ENCODE measurements at regions not wholly inside any gene's neighbourhood (a gene's known extent, or its start where the extent isn't known, plus 50 kb on each side); places are given as distances from the start of the nearest gene placed in this dataset.

DNA sequence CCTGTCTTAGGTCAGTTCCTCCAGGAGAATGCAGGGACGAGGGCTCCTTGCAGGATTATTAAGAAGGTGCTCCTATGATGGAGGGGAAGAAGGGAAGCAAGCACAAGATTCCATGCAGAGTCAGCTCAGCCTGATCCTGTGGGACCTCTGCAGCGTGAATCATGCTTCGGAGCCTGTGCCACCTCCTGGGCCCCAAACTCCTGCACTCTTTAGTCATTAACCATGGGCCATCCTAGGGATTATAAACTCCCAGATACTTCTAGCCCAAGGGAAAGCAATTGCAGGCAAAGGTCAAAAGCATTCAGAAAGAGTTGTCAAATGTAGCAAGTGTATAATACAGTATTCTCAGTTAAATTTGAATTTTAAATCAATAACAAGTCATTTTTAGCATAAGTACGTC, 208.7 kb upstream of the PMEPA1 start:
- POLR2A ChIA-PET (ENCODE audit: unreplicated experiment) = no interaction called here
- no peak overlapping the region for H4K91ac ChIP-seq (ENCODE audit: insufficient read depth, low read depth, low read length)
- H3K56ac ChIP-seq (ENCODE audit: extremely low read depth, insufficient read depth, low read length) = no peak overlapping the region
- H3K9ac ChIP-seq (ENCODE audit: low read depth, low read length) = no peak overlapping the region
- no peak overlapping the region for H2BK20ac ChIP-seq (ENCODE audit: low read depth, low read length)
- no peak for ATAC-seq (ENCODE audit: low read depth)
- no peaks in the 10 kb centered on the region for H3K79me1 ChIP-seq (ENCODE audit: low read depth in 1 of 2, low read length in 2 of 2)
- intact Hi-C loops (cut with micrococcal nuclease) = no loop called here
- H2BK5ac ChIP-seq (ENCODE audit: low read depth, low read length, poor library complexity, severe bottlenecking) = no peak overlapping the region
- no peaks in the 10 kb centered on the region for H3K4me1 ChIP-seq (ENCODE audit: control insufficient read depth, insufficient read depth, low read length)
- CTCF ChIA-PET = no interaction called here
- H3K27ac ChIP-seq (ENCODE audit: insufficient read depth, low read length) = no peak overlapping the region
- H3K4me3 ChIP-seq (ENCODE audit: insufficient read depth, low read depth, low read length) = no peak overlapping the region
- TF ChIP-seq SMC3 (IDR thresholded peaks at IDR 0.05; ENCODE audit: low read depth, low read length) (no peak), CHD1 (IDR thresholded peaks at IDR 0.05; ENCODE audit: low read depth, low read length) (no peak), NFE2L2 (IDR thresholded peaks at IDR 0.05; ENCODE audit: low read depth, low read length) (no peak), POLR2A (IDR thresholded peaks at IDR 0.05; ENCODE audit: low read depth, low read length) (no peak), MAFK (IDR thresholded peaks at IDR 0.05; ENCODE audit: low read depth, low read length) (no peak), FOS (IDR thresholded peaks at IDR 0.05; ENCODE audit: low read depth, low read length) (no peak), BHLHE40 (IDR thresholded peaks at IDR 0.05; ENCODE audit: low read depth, low read length) (no peak)
- no peak overlapping the region for H2AFZ ChIP-seq (replicated peaks; ENCODE audit: low read length, poor library complexity)
- no peak overlapping the region for H4K5ac ChIP-seq (ENCODE audit: low read depth, low read length)
- H2BK120ac ChIP-seq (ENCODE audit: low read depth, low read length) = no peak overlapping the region
- WGBS, 2 experiments (ENCODE audit: extremely low coverage in 2 of 2, insufficient read length in 1 of 2) = no CpG with 5 or more reads among the region's 4 CpGs
- no peak overlapping the region for H3K23ac ChIP-seq (ENCODE audit: low read depth, low read length)
- H4K8ac ChIP-seq (ENCODE audit: low read depth in 2 of 2, low read length in 2 of 2) = no peak overlapping the region
- peaks cover 3% of the 10 kb centered on the region; the same call in 1 of the 2 replicates for H3K9me1 ChIP-seq (ENCODE audit: insufficient read depth, low read length)
- dilution Hi-C loops (cut with HindIII; ENCODE audit: low sequenced_read_pairs, unreplicated experiment) = no loop called here
- H3K9me3 ChIP-seq (ENCODE audit: control insufficient read depth, insufficient read depth, low read length) = no peaks in the 10 kb centered on the region
- no peaks in the 10 kb centered on the region for H3K36me3 ChIP-seq (ENCODE audit: control insufficient read depth, insufficient read depth, low read length)
- no peak overlapping the region for H3K14ac ChIP-seq (replicated peaks; ENCODE audit: low read depth, low read length)
- no peaks in the 10 kb centered on the region for H3K27me3 ChIP-seq (ENCODE audit: control insufficient read depth, insufficient read depth, low read length)
- no peak overlapping the region for H3K18ac ChIP-seq (ENCODE audit: low read depth, low read length)
- H3K4ac ChIP-seq (ENCODE audit: low read depth, low read length) = no peak overlapping the region
- H4K20me1 ChIP-seq (ENCODE audit: insufficient read depth, low read length) = no peaks in the 10 kb centered on the region
- H2AK9ac ChIP-seq (replicated peaks; ENCODE audit: low read depth, low read length, poor library complexity) = no peak overlapping the region
- no peak overlapping the region for H3K4me2 ChIP-seq (ENCODE audit: low read depth, low read length)
- no peak overlapping the region for H2AK5ac ChIP-seq (ENCODE audit: low read depth, low read length)
- BruUV-seq (replicated peaks) = no TSS peak
- DNase-seq = no peak
- no peak overlapping the region for H2BK15ac ChIP-seq (ENCODE audit: low read depth, low read length)
- in situ Hi-C loops (cut with MboI; ENCODE audit: low sequenced_read_pairs) = no loop called here

All from IMR-90 (cell line).